BLaER1 treated with 17β-estradiol and CSF1 and Interleukin-3, amounts not matched to agents 10 nM and 100 nM (cell line): ENCODE measurements at regions not wholly inside any gene's neighbourhood (a gene's known extent, or its start where the extent isn't known, plus 50 kb on each side); places are given as distances from the start of the nearest gene placed in this dataset.

Experiments
- H3K27ac ChIP-seq, 11 experiments: shearing (Covaris generic); formaldehyde crosslinking; 2 replicates each; pipeline ENCODE4 v1.8.1; 2022
- H3K27me3 ChIP-seq, 11 experiments: shearing (Covaris generic); formaldehyde crosslinking; 2 replicates each; pipeline ENCODE4 v1.8.1; 2022
- H3K36me3 ChIP-seq, 11 experiments: shearing (Covaris generic); formaldehyde crosslinking; 2 replicates each; pipeline ENCODE4 v1.8.1; 2022
- H3K4me1 ChIP-seq, 10 experiments: shearing (Covaris generic); formaldehyde crosslinking; 2 replicates each; pipeline ENCODE4 v1.8.1; 2022
- H3K4me2 ChIP-seq, 11 experiments: shearing (Covaris generic); formaldehyde crosslinking; 2 replicates each; pipeline ENCODE4 v1.8.1; 2022
- H3K4me3 ChIP-seq, 10 experiments: shearing (Covaris generic); formaldehyde crosslinking; 2 replicates each; pipeline ENCODE4 v1.8.1; 2022
- H3K9ac ChIP-seq, 11 experiments: shearing (Covaris generic); formaldehyde crosslinking; 2 replicates each; pipeline ENCODE4 v1.8.1; 2022
- H3K9me3 ChIP-seq, 11 experiments: shearing (Covaris generic); formaldehyde crosslinking; replicated peaks in 1 of 11; 2 replicates each; pipeline ENCODE4 v1.8.1; 2022
- H4K20me1 ChIP-seq, 11 experiments: shearing (Covaris generic); formaldehyde crosslinking; 2 replicates each; pipeline ENCODE4 v1.8.1; 2022
- Cebpa-rat ChIP-seq, 11 experiments: shearing (Covaris generic); IDR thresholded peaks; 2 replicates each; pipeline ENCODE4 v1.8.1; 2022

DNA sequence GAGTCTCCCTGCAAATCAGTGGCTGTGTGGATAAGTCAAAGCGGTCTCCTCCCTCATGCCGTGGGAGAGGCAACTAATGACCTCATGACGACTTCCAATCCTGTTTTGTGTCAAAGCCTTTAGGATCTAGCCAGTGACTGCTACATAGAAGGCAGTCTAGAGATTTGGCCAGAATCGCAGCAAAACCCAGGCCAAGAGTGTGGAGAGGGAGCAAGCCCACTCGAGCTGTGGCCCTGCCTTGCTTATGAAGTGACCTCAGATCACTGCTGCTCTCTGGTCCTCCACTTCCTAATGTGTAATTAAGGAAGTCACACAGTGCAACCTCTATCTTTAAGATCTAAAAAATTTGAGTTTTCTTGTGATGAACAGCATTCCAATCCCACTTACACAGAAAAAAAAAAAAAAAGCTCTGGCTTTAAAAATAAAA lies 296.7 kb upstream of the KLF6 start:
- Histone ChIP-seq H3K9ac (no peak overlapping the region), H3K27me3 (no peaks in the 10 kb centered on the region), H3K4me1 (peaks cover 0 to 31% (median 5%) of the 10 kb centered on the region in 10 experiments; a peak in 12 of 20 replicates), H3K36me3 (no peaks in the 10 kb centered on the region), H3K4me3 (no peak overlapping the region), H3K27ac (peak overlapping the region in 2 of 11 experiments; percentile 18 to 40; a peak in 3 of 22 replicates), H4K20me1 (no peaks in the 10 kb centered on the region), H3K4me2 (peak overlapping the region in 2 of 11 experiments; percentile 47 to 70; a peak in 4 of 22 replicates), H3K9me3 (no peaks in the 10 kb centered on the region)
- no peak for TF ChIP-seq Cebpa-rat (IDR thresholded peaks at IDR 0.05)

DNA sequence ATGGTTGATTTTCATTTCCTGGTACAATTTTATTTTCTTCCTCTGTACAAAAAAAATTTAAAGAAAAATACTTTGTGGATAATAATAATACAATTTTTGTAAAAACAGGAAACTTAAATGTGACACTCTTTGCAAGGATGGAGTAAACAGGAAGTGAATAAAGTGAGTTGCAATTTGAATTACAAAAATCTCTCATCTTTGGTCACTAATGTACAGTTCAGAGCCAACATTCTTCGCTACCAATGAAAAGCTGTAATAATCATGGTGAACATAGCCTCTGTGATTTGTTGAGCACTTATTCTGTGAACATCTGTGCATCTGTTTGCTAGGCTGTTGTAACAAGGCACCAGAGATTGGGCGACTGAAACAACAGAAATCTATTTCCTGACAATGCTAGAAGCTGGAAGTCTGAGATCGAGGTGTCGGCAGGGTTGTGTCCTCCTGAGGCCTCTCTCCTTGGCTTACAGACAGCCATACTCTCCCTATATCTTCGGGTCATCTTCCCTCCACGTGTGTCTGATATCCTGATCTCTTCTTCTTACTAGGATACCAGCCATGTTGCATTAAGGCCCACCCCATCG lies 295.3 kb upstream of the KLF6 start:
- Histone ChIP-seq H4K20me1 (no peaks in the 10 kb centered on the region), H3K27me3 (no peaks in the 10 kb centered on the region), H3K27ac (peak overlapping the region in 8 of 11 experiments; percentile 13 to 65 (median 58); a peak in 13 of 22 replicates), H3K4me2 (peak overlapping the region in 7 of 11 experiments; percentile 25 to 77 (median 42); a peak in 11 of 22 replicates), H3K4me3 (no peak overlapping the region), H3K36me3 (no peaks in the 10 kb centered on the region), H3K9ac (no peak overlapping the region), H3K9me3 (no peaks in the 10 kb centered on the region), H3K4me1 (peaks cover 0 to 32% (median 5%) of the 10 kb centered on the region in 10 experiments; a peak in 14 of 20 replicates)
- no peak for TF ChIP-seq Cebpa-rat (IDR thresholded peaks at IDR 0.05)

DNA sequence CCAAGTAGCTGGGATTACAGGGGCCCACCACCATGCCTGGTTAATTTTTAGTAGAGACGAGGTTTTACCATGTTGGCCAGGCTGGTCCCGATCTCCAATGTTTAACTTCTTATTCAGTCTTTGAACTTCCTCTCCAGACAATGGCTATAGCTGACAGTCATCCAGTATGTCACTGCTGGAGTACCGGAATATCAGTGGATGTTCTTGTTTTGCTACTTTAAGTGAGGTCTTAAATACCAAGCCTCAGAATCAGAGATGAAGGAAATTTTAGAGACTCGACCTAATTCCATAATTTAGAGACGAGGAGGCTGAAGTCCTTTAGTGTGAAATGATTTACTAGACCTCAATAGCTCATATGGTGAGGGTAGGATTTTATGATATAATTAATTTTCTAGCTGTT lies 294.8 kb upstream of the KLF6 start:
- H3K9me3 ChIP-seq, result no peaks in the 10 kb centered on the region
- H4K20me1 ChIP-seq, result no peaks in the 10 kb centered on the region
- peak overlapping the region in 4 of 11 experiments; percentile 38 to 77 (median 55); a peak in 8 of 22 replicates for H3K4me2 ChIP-seq
- TF ChIP-seq Cebpa-rat (IDR thresholded peaks at IDR 0.05), result no peak
- H3K9ac ChIP-seq, result no peak overlapping the region
- no peaks in the 10 kb centered on the region for H3K36me3 ChIP-seq
- H3K27me3 ChIP-seq, result no peaks in the 10 kb centered on the region
- no peak overlapping the region for H3K4me3 ChIP-seq
- peak overlapping the region in 3 of 11 experiments; percentile 57 to 65 (median 64); a peak in 8 of 22 replicates for H3K27ac ChIP-seq
- H3K4me1 ChIP-seq, result peaks cover 0 to 37% (median 9%) of the 10 kb centered on the region in 10 experiments; a peak in 16 of 20 replicates

DNA sequence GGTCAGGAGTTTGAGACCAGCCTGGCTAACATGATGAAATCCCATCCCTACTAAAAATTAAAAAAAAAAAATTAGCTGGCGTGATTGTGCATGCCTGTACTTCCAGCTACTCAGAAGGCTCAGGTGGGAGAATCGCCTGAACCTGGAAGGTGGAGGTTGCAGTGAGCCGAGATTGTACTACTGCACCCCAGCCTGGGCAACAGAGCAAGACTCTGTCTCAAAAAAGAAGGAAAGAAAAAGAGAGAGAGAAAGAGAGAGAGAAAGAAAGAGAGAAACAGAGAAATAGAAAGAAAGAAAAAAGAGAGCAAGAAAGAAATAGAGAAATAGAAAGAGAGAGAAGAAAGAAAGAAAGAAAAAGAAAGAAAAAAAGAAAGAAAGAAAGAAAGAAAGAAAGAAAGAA lies 292.8 kb upstream of the KLF6 start:
- TF ChIP-seq Cebpa-rat (IDR thresholded peaks at IDR 0.05), result no peak
- no peak overlapping the region for H3K4me2 ChIP-seq

DNA sequence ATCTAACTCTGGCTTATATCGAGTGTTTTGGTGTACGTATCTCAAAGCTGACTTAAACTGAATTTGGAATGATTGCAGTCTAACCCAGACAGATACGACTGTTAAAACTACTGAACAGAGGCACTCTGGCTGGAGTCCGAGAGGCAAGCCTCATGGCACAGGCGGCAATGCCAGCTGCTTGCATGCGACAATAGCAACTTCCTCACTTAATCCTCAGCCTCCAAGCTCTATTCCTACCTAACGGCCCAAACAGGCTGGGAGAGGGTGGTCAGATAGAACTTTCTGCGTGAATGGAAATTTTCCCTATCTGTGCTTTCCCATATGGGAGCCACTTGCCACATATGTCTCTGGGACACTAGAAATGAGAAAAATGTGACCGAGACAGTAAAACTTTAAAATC lies 292.0 kb upstream of the KLF6 start:
- H3K4me2 ChIP-seq, result no peak overlapping the region
- no peak overlapping the region for H3K4me3 ChIP-seq
- peaks cover 0 to 48% (median 10%) of the 10 kb centered on the region in 10 experiments; a peak in 16 of 20 replicates for H3K4me1 ChIP-seq
- H3K27me3 ChIP-seq, result no peaks in the 10 kb centered on the region
- H4K20me1 ChIP-seq, result no peaks in the 10 kb centered on the region
- H3K9ac ChIP-seq, result no peak overlapping the region
- no peak for TF ChIP-seq Cebpa-rat (IDR thresholded peaks at IDR 0.05)
- H3K36me3 ChIP-seq, result no peaks in the 10 kb centered on the region
- no peak overlapping the region; a peak in 1 of 22 replicates for H3K27ac ChIP-seq
- no peaks in the 10 kb centered on the region for H3K9me3 ChIP-seq

More for the DNA sequence above, 292.8 kb upstream of the KLF6 start:
- H3K4me1 ChIP-seq, result peaks cover 0 to 50% (median 10%) of the 10 kb centered on the region in 10 experiments; a peak in 16 of 20 replicates
- no peaks in the 10 kb centered on the region for H3K9me3 ChIP-seq
- H4K20me1 ChIP-seq, result no peaks in the 10 kb centered on the region
- no peaks in the 10 kb centered on the region for H3K36me3 ChIP-seq
- H3K9ac ChIP-seq, result no peak overlapping the region
- H3K4me3 ChIP-seq, result no peak overlapping the region
- H3K27ac ChIP-seq, result no peak overlapping the region
- H3K27me3 ChIP-seq, result no peaks in the 10 kb centered on the region

DNA sequence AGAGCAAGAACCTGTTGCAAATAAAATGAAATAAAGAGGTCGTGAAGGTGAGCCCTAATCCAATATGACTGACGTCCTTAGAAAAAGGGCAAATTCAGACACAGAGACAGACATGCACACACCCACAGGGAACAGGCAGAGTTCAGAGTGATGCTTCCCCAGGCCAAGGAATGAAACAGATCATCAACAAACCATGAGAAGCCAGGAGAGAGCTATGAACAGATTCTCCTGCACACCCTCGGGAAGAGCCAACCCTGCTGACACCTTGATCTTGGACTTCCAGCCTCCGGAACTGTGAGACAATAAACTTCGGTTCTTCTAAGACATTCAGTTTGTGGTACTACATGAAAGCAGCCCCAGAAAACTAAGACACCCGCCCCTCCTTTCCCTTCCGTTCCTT lies 290.4 kb upstream of the KLF6 start:
- Histone ChIP-seq H3K27ac (no peak overlapping the region), H3K27me3 (no peaks in the 10 kb centered on the region), H3K36me3 (no peaks in the 10 kb centered on the region), H3K4me1 (peaks cover 0 to 39% (median 9%) of the 10 kb centered on the region in 10 experiments; a peak in 16 of 20 replicates), H3K4me3 (no peak overlapping the region), H3K4me2 (peak overlapping the region in 6 of 11 experiments; percentile 7 to 43 (median 28); a peak in 3 of 22 replicates), H4K20me1 (no peaks in the 10 kb centered on the region), H3K9ac (no peak overlapping the region), H3K9me3 (no peaks in the 10 kb centered on the region)
- TF ChIP-seq Cebpa-rat (IDR thresholded peaks at IDR 0.05), result no peak

DNA sequence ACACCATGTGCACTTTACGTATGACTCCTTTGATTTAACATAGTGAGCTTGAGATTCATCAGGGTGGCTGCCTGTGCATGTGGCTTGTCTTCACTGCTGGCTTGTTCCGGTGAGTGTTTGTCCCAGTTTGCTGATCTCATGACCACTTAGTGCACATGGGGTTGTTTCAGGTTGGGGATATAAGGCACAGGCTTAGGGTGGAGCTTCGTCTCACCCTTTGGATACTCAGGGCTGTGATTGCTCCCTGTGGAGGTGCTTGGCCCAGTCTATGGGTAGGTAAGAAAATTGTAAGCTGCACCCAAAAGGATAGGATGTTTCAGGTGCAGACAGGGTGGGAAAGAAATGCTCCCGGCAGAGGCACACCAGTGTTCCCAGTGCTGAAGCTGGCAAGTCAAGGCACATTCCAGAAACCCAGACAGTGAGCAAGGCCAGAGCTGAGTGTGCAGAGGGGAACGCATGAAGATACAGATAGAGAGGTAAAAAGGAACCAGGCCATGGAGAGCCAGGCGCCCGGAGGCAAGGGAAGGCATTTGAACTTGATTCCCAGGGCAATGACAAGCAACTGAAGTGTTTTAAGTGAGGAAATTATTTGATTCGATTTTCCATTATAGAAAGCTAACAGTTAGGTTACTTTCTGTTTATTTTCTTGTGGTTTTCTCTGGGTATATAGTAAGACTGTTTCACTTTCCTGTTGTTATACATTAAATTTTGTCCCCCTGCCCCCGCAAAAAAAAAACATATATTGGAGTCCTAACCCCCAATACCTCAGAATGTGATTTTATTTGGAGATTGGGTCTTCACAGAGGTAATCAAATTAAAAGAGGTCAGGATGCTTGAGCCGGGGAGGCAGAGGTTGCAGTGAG lies 289.8 kb upstream of the KLF6 start:
- TF ChIP-seq Cebpa-rat (IDR thresholded peaks at IDR 0.05), result no peak
- H3K4me3 ChIP-seq, result no peak overlapping the region
- H3K4me1 ChIP-seq, result peaks cover 0 to 39% (median 6%) of the 10 kb centered on the region in 10 experiments; a peak in 14 of 20 replicates
- no peak overlapping the region for H3K27ac ChIP-seq
- H3K4me2 ChIP-seq, result peak overlapping the region in 7 of 11 experiments; percentile 7 to 43 (median 25); a peak in 8 of 22 replicates
- H4K20me1 ChIP-seq, result no peaks in the 10 kb centered on the region
- H3K9ac ChIP-seq, result no peak overlapping the region
- H3K9me3 ChIP-seq, result no peaks in the 10 kb centered on the region
- no peaks in the 10 kb centered on the region for H3K27me3 ChIP-seq
- no peaks in the 10 kb centered on the region for H3K36me3 ChIP-seq

DNA sequence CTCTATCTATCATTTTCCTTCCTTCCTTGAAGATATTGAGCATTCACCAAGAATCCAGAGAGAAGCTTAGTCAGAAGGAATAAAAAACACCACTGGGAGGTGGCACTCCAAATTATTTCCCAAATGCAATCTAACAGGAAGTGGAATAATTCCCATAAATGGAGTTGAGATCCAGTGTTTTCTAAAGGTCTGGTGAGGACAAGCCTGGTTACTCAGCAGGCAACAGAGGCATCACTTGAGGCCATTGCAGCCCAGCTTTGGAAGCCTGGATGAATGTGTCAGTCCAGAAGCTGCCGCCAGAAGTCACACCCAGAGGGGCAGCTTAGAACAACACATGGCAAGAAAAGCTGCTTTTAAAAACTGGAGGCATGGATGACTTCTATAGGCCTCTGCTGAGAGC lies 288.9 kb upstream of the KLF6 start:
- Histone ChIP-seq H3K9me3 (no peaks in the 10 kb centered on the region), H3K9ac (no peak overlapping the region), H3K4me1 (peaks cover 0 to 41% (median 8%) of the 10 kb centered on the region in 10 experiments; a peak in 15 of 20 replicates), H3K36me3 (no peaks in the 10 kb centered on the region), H3K27me3 (no peaks in the 10 kb centered on the region), H3K27ac (no peak overlapping the region), H3K4me3 (no peak overlapping the region), H4K20me1 (no peaks in the 10 kb centered on the region), H3K4me2 (peak overlapping the region in 2 of 11 experiments; percentile 41 to 42; a peak in 3 of 22 replicates)
- no peak for TF ChIP-seq Cebpa-rat (IDR thresholded peaks at IDR 0.05)
